Right lobe of liver (tissue), 4 donors: ENCODE measurements at regions not wholly inside any gene's neighbourhood (a gene's known extent, or its start where the extent isn't known, plus 50 kb on each side); places are given as distances from the start of the nearest gene placed in this dataset.

ENCODE experiments used
- POLR2A ChIP-seq: fragments of 450-650 bp; IDR thresholded peaks from one replicate; pipeline ENCODE4 v1.6.1; 2017; ENCODE audit warnings: antibody characterized with exemption, mild to moderate bottlenecking
- TF ChIP-seq, protein P1 (sequence below), 4 donors: fragments of 200-600 bp in 3 of 4; fragments of 450-650 bp in 1 of 4; IDR thresholded peaks; one replicate each; pipeline versions ENCODE4 v1.5.1 to v1.8.0; 2016 to 2022; ENCODE audit warnings: antibody characterized with exemption in 4 of 4, mild to moderate bottlenecking in 2 of 4
- donor health status: DM: no; HTN: no; CAD: no.
- donor health status: DM: no; HTN: no; CAD: no.
- donor health status: DM: no; HTN: yes; CAD: no.

DNA sequence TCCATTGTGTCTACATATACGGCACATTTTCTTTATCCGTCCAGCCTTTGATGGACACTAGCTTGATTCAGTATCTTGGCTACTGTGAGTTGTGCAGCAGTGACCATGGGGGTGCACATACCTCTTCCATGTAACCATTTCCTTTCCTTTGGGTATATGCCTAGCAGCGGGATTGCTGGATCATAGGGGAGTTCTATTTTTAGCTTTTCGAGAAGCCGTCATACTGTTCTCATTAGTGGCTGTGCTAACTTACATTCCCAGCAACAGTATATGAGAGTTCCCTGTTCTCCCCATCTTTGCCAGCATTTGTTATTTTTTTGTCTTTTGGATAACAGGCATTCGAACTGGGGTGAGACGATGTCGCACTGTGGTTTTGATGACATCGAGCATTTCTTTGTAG lies 395.0 kb downstream of the SMOC2 start:
- no peak for TF ChIP-seq POLR2A
- TF ChIP-seq, protein P1, sequence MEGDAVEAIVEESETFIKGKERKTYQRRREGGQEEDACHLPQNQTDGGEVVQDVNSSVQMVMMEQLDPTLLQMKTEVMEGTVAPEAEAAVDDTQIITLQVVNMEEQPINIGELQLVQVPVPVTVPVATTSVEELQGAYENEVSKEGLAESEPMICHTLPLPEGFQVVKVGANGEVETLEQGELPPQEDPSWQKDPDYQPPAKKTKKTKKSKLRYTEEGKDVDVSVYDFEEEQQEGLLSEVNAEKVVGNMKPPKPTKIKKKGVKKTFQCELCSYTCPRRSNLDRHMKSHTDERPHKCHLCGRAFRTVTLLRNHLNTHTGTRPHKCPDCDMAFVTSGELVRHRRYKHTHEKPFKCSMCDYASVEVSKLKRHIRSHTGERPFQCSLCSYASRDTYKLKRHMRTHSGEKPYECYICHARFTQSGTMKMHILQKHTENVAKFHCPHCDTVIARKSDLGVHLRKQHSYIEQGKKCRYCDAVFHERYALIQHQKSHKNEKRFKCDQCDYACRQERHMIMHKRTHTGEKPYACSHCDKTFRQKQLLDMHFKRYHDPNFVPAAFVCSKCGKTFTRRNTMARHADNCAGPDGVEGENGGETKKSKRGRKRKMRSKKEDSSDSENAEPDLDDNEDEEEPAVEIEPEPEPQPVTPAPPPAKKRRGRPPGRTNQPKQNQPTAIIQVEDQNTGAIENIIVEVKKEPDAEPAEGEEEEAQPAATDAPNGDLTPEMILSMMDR (IDR thresholded peaks at IDR 0.05) = no peak
